ENCODE measurements at regions not wholly inside any gene's neighbourhood (a gene's known extent, or its start where the extent isn't known, plus 50 kb on each side); places are given as distances from the start of the nearest gene placed in this dataset.

GRCh38 chr21:35611708-35612132, 448.6 kb downstream of the SETD4 start:
- Histone ChIP-seq H3K4me3 (ENCODE audit: low read depth in 2 of 2, low read length in 1 of 2) (no peak overlapping the region), H3F3A (replicated peaks; ENCODE audit: insufficient read depth) (peaks cover 10% of the 10 kb centered on the region), H3K9me3 (no peaks in the 10 kb centered on the region), H3K79me2 (ENCODE audit: insufficient read depth) (no peaks in the 10 kb centered on the region), H3K27ac (ENCODE audit: low read depth in 2 of 2, low read length in 1 of 2) (no peak overlapping the region), H4K20me1 (ENCODE audit: insufficient read depth) (no peaks in the 10 kb centered on the region), H3K9ac (no peak overlapping the region), H3K4me1 (ENCODE audit: control insufficient read depth in 1 of 2, insufficient read depth in 2 of 2, low read depth in 1 of 2, low read length in 1 of 2) (no peaks in the 10 kb centered on the region; a peak in 1 of 4 replicates), H3K27me3 (ENCODE audit: insufficient read depth) (no peaks in the 10 kb centered on the region), H3K4me2 (no peak overlapping the region), H3K36me3 (replicated peaks in 1 of 2; ENCODE audit: control insufficient read depth in 1 of 2, insufficient read depth in 2 of 2, low read length in 1 of 2) (no peaks in the 10 kb centered on the region), H3K9me2 (no peaks in the 10 kb centered on the region), H2AFZ (ENCODE audit: low read depth) (no peak overlapping the region)
- CTCF ChIA-PET, result no interaction called here
- 33% methylated on average over 2 of the region's 2 CpGs for WGBS (ENCODE audit: low lambda C conversion rate)
- DNase-seq, result no peak
- TF ChIP-seq FOXM1 (IDR thresholded peaks at IDR 0.05; ENCODE audit: low read depth), result no peak
- no peak for TF ChIP-seq USF2 (IDR thresholded peaks at IDR 0.05; ENCODE audit: borderline replicate concordance, low read depth, low read length)
- TF ChIP-seq GABPA (IDR thresholded peaks at IDR 0.05; ENCODE audit: low read depth), result no peak
- TF ChIP-seq SMC3 (IDR thresholded peaks at IDR 0.05; ENCODE audit: low read depth, low read length), result no peak
- no peak for TF ChIP-seq RAD21 (IDR thresholded peaks at IDR 0.05; ENCODE audit: low read length)
- no peak for TF ChIP-seq MXI1 (IDR thresholded peaks at IDR 0.05; ENCODE audit: low read depth, low read length)
- no peak for TF ChIP-seq ELF1 (IDR thresholded peaks at IDR 0.05)
- no peak for TF ChIP-seq GATA2 (CRISPR knock-in tag; IDR thresholded peaks at IDR 0.05)
- no peak for TF ChIP-seq FOXJ3 (CRISPR knock-in tag; IDR thresholded peaks at IDR 0.05)
- TF ChIP-seq CTCF (IDR thresholded peaks at IDR 0.05), result no peak
- TF ChIP-seq RCOR1 (IDR thresholded peaks at IDR 0.05; ENCODE audit: low read length), result no peak
- no peak for TF ChIP-seq MAX (IDR thresholded peaks at IDR 0.05; ENCODE audit: low read depth)
- no peak for TF ChIP-seq TAF1 (IDR thresholded peaks at IDR 0.05; ENCODE audit: borderline replicate concordance, low read depth, low read length)
- TF ChIP-seq REST (IDR thresholded peaks at IDR 0.05; ENCODE audit: low read depth, low read length), result no peak
- no peak for TF ChIP-seq TCF12 (IDR thresholded peaks at IDR 0.05)
- no peak for TF ChIP-seq RXRA (IDR thresholded peaks at IDR 0.05; ENCODE audit: borderline replicate concordance, low read depth)
- no peak for TF ChIP-seq FOSL2 (IDR thresholded peaks at IDR 0.05; ENCODE audit: borderline replicate concordance, low read depth)
- no peak for TF ChIP-seq NRF1 (IDR thresholded peaks at IDR 0.05; ENCODE audit: low read depth, low read length)
- TF ChIP-seq PBX3 (IDR thresholded peaks at IDR 0.05), result no peak
- no peak for TF ChIP-seq POLR2AphosphoS5 (IDR thresholded peaks at IDR 0.05; ENCODE audit: low read depth, low read length)
- POLR2A ChIA-PET, result no interaction called here

Measured in SK-N-SH (cell line).